SK-N-SH treated with all-trans-retinoic acid at 6 μM for 48 hours (cell line): ENCODE measurements at regions not wholly inside any gene's neighbourhood (a gene's known extent, or its start where the extent isn't known, plus 50 kb on each side); places are given as distances from the start of the nearest gene placed in this dataset.
"Not testable (repeated sequence)": the region's sequence is repeated elsewhere in the genome, so short reads cannot be mapped to it uniquely, and the experiment has no call there.

Experiments
- ESRRG ChIP-seq: fragments of 250-450 bp; sonication (Bioruptor Pico); IDR thresholded peaks from 2 replicates; pipeline ENCODE4 v1.6.1; 2021; ENCODE audit warnings: mild to moderate bottlenecking
- TSHZ2 ChIP-seq: fragments of 250-450 bp; sonication (Bioruptor Pico); IDR thresholded peaks from 2 replicates; pipeline ENCODE4 v1.5.0; 2020; ENCODE audit warnings: mild to moderate bottlenecking, moderate library complexity
- ZFP30 ChIP-seq: fragments of 450-650 bp; formaldehyde crosslinking; IDR thresholded peaks from 2 replicates; pipeline ENCODE4 v1.5.0; 2022; ENCODE audit warnings: mild to moderate bottlenecking, moderate library complexity
- ZNF8 ChIP-seq: fragments of 450-650 bp; formaldehyde crosslinking; IDR thresholded peaks from 2 replicates; pipeline ENCODE4 v1.5.0; 2020; ENCODE audit warnings: mild to moderate bottlenecking, moderate library complexity
- TF ChIP-seq, protein P1 (sequence below): fragments of 250-450 bp; sonication (Bioruptor Pico); IDR thresholded peaks from 2 replicates; pipeline ENCODE4 v1.5.1; 2021; ENCODE audit warnings: mild to moderate bottlenecking, moderate library complexity
- TF ChIP-seq, protein P2 (sequence below): fragments of 250-450 bp; sonication (Bioruptor Pico); IDR thresholded peaks from 2 replicates; pipeline ENCODE4 v1.5.1; 2020; ENCODE audit warnings: low read depth, mild to moderate bottlenecking, moderate library complexity

- not testable (repeated sequence) for TF ChIP-seq ZFP30 (CRISPR knock-in tag); ESRRG; ZNF8 (CRISPR knock-in tag); TSHZ2 (CRISPR knock-in tag)
- TF ChIP-seq, protein P1, sequence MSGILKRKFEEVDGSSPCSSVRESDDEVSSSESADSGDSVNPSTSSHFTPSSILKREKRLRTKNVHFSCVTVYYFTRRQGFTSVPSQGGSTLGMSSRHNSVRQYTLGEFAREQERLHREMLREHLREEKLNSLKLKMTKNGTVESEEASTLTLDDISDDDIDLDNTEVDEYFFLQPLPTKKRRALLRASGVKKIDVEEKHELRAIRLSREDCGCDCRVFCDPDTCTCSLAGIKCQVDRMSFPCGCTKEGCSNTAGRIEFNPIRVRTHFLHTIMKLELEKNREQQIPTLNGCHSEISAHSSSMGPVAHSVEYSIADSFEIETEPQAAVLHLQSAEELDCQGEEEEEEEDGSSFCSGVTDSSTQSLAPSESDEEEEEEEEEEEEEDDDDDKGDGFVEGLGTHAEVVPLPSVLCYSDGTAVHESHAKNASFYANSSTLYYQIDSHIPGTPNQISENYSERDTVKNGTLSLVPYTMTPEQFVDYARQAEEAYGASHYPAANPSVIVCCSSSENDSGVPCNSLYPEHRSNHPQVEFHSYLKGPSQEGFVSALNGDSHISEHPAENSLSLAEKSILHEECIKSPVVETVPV (CRISPR knock-in tag), result not testable (repeated sequence)
- TF ChIP-seq, protein P2, sequence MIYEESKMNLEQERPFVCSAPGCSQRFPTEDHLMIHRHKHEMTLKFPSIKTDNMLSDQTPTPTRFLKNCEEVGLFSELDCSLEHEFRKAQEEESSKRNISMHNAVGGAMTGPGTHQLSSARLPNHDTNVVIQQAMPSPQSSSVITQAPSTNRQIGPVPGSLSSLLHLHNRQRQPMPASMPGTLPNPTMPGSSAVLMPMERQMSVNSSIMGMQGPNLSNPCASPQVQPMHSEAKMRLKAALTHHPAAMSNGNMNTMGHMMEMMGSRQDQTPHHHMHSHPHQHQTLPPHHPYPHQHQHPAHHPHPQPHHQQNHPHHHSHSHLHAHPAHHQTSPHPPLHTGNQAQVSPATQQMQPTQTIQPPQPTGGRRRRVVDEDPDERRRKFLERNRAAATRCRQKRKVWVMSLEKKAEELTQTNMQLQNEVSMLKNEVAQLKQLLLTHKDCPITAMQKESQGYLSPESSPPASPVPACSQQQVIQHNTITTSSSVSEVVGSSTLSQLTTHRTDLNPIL (CRISPR knock-in tag), result not testable (repeated sequence)
Observed at GRCh38 chr3:13228169-13228568, 154.9 kb upstream of the IQSEC1 start.
